Transverse colon (tissue), 4 donors: ENCODE measurements at regions not wholly inside any gene's neighbourhood (a gene's known extent, or its start where the extent isn't known, plus 50 kb on each side); places are given as distances from the start of the nearest gene placed in this dataset.

Experiments used
- CTCF ChIP-seq, 5 experiments: fragments of 200-600 bp in 3 of 5; fragments of 450-650 bp in 2 of 5; sonication (generic) in 3 of 5; IDR thresholded peaks; 1 replicate in 2 of 5; 2 replicates in 3 of 5; pipeline ENCODE4 v1.5.1; 2016 to 2017; ENCODE audit warnings: antibody characterized with exemption in 5 of 5, inconsistent platforms in 3 of 5, mild to moderate bottlenecking in 2 of 5, moderate library complexity in 1 of 5
- EP300 ChIP-seq: sonication (generic); formaldehyde crosslinking; IDR thresholded peaks from one replicate; pipeline ENCODE4 v1.6.1; 2017; ENCODE audit warnings: antibody characterized with exemption, low read depth
- POLR2A ChIP-seq: fragments of 450-650 bp; IDR thresholded peaks from one replicate; pipeline ENCODE4 v1.6.1; 2016; ENCODE audit warnings: antibody characterized with exemption, mild to moderate bottlenecking, moderate library complexity
- POLR2AphosphoS5 ChIP-seq, 3 donors: sonication (generic); formaldehyde crosslinking; IDR thresholded peaks; one replicate each; pipeline ENCODE4 v1.6.1; 2016; ENCODE audit warnings: antibody characterized with exemption in 3 of 3

DNA sequence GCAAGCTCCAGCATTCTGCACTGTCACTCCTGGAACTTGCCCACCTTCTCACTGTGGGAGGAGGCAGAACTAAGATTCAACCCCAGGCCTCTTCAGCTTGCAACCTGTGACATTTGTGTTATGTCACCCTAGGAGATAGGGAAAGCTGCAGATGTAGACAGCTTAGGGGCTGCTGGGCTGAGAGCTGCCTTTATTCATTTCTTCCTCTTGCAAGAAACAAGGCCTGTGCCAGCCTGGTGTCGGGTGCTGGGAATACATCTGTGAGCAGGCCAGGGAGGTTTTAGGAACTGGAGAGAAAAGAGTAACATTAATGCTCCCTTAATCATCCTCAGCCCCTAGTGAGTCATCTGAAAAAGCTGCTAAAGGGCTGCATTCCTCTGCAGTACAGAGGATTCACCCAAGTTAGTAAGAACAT is 101.8 kb downstream of the FGF18 start:
- TF ChIP-seq CTCF (IDR thresholded peaks at IDR 0.05) (no peak), POLR2AphosphoS5 (IDR thresholded peaks at IDR 0.05) (no peak), POLR2A (no peak), EP300 (no peak)
